GM21619 (cell line): ENCODE measurements at regions not wholly inside any gene's neighbourhood (a gene's known extent, or its start where the extent isn't known, plus 50 kb on each side); places are given as distances from the start of the nearest gene placed in this dataset.
A peak's percentile ranks its signal among the peaks of the same experiment; 100 is the strongest.
"Not testable (repeated sequence)": the region's sequence is repeated elsewhere in the genome, so short reads cannot be mapped to it uniquely, and the experiment has no call there.

Experiments used
- ATAC-seq: cut with Tn5 transposase; IDR thresholded peaks from one replicate; pipeline ENCODE4 v1.9.1; 2021; ENCODE audit not compliant: unreplicated experiment

DNA sequence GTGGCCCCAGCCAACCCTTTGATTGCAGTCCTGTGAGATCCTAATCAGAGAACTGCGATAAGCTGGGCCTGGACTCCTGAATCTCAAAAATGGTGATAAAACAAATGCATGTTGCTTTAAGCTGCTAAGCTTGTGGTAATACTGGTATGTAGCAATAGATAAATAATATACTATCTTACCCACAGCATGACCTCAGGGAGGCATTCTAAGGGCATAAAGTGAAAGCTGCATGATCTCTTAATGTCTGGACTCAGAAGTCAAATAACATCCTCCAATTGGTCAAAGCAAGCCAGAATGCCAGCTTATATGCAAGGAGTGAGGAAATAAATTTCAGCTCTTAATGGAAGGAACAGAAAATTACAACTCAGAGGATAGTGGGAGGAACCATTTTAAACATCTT lies 246.1 kb downstream of the FSIP2 start:
- no peak for ATAC-seq

GRCh38 chr2:185988907-185989306 lies 250.3 kb downstream of the FSIP2 start:
- not testable (repeated sequence) for ATAC-seq

GRCh38 chr2:185990861-185991525 lies 252.4 kb downstream of the FSIP2 start:
- no peak for ATAC-seq

DNA sequence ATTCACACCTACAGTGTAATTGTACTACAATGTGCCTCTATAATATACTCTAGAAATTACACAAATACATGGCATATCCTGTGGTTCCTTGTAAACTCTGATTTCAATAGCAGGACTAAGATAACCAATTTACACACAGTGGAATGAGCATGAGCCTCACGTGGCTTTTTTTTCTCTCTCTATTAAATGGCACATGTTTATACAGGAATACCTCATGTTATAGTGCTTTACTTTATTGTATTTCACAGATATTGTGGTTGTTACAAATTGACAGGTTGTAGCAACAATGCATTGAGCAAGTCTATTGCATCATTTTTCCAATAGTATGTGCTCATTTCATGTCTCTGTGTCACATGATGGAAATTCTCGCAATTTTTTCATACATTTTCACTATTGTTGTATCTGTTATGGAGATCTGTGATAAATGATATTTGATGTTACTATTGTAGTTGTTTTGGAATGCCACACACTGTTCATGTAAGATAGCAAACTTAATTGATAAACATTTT lies 260.0 kb downstream of the FSIP2 start:
- ATAC-seq, result no peak

GRCh38 chr2:186009341-186009740 lies 270.7 kb downstream of the FSIP2 start:
- no peak for ATAC-seq

DNA sequence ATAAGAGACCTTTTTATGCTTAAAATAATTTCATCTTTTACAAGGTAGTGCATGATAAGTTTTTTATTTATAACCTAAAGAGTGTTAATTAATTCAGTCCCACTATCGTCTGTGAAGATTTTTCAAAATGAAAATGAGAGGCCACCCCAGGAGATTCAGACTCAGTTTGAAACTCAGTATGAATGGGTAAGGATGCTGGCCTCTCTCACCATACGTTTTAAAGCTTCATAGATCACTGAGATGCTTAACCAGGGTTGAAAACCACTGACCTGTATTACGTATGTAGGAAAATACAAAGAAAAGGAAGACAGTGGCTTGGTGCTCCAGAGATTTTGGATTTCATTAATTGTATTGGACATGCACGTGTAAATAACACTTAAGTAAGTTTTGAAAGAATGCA lies 278.7 kb downstream of the FSIP2 start:
- peak; percentile 64 for ATAC-seq

DNA sequence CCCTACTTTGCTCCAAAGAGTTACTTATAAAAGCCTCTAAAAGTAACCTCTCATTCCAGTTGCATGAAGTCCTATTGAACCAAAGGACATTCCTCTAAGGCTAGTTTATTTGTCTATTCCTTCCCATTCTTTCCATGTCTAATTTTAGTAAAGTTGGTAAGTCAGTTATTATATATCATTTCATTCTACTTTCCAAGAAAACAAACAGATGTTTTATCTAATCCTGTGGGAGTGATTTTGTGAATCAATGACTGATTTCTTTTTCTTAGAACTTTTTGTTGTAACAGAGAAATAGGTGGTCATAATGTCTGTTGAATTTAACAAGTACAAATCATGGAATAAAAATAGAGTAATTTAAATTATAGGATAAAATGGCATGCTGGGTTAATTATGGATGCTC lies 286.3 kb downstream of the FSIP2 start:
- ATAC-seq, result no peak

GRCh38 chr2:186027922-186028321 lies 289.3 kb downstream of the FSIP2 start:
- no peak for ATAC-seq

GRCh38 chr2:186031229-186031628 lies 292.6 kb downstream of the FSIP2 start:
- no peak for ATAC-seq

DNA sequence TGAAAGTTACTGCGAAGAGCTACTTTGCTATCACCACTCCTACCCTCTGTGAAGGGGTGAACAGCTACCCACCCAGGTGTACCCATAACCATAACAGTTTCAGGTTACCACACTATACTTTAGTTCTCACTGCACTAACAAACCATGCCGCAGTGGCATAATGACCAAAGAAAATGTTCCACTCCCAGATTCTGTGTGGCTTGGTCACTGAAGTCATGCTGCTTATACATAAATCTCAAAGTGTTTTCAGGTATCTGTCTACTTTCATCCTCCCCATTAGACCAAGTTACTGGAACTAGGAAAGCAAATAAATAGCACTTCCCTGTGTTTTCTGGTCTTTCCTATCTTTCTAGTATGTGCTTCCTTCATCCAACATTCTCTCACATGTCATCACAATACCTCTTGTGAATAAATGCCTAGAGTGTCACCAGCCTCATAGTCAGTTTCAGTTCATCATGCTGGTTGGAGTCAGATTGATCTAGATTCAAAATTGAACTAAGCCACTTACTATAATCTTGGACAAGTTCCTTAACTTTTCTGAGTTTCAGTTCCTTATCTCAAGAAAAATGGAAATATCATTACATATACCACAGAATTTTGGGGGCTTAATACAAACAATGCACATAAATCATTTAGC lies 293.6 kb downstream of the FSIP2 start:
- no peak for ATAC-seq

DNA sequence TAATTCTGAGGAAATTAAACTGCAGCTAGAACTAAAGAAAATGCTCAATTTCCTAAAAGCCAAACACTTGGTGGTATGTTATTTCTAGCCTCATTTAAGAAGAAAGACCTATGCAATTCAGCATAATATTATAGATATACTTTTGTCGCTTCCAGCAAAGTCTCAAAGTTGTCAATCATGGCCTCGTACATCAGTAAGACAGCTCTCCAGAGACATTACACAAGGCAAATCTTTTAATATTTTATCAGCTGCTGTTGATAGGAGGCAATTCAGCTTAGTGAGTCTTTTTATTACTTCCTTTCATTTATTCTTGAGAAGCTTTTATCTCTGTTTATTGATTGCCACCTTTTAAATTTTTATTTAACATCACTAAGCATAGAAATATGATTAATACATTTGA lies 294.3 kb downstream of the FSIP2 start:
- ATAC-seq, result no peak

DNA sequence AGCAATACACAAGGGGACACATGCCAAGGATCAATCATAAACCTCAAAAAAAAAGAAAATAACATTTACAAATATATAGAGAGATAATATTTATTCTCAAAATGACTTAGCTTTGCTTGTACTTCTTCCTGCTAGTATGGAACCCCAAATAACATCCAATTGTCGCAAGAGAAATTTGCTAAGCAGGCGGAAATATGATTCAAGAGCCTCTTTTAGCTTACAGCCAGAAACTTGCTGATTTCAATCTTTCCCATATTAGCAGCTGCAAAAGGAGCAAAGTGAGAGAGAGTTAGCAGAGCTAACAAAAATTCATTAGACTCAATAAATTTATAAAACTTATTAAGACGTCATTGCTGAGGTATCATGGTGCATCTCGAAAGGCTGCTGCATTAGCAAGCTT lies 294.9 kb downstream of the FSIP2 start:
- no peak for ATAC-seq

- ATAC-seq, result no peak
These were observed 298.4 kb downstream of the FSIP2 start for GRCh38 chr2:186036862-186037449.

DNA sequence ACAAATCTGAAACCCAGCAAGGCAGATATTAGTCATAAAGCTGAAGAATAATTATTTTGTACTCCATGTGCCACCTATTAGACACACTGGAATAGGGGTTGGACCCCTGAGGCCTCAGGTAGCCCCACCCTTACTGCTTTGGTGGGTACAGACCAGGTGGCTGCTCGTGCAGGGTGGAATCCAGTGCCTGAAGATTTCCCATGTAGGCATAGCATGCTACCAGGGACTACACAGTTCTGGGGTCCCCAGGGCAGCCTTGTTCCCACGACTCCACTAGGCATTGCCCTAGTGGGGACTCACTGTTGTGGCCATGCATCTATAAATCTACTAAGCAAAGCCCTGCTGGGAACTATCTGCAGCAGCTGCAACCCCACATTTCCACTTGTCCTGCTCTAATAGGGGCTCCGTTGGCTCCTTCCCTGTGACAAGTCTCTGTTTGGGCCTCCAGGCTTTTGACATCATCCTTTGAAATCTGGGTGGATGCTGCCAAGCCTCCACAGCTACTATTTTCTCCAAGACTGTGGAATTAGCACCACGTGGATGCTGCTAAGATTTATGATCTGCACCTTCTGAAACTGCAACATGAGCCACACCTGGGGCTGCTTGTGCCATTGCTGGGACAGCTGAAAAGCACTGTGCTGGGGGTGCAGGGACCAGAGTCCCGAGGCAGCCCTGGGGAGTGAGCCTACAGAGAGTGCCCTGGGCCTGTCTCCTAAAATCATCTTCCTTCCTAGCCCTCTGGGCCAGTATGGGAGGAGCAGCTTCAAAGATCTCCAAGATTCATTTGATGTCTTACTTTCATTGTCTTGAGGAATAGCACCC lies 303.8 kb downstream of the FSIP2 start:
- no peak for ATAC-seq

- ATAC-seq, result no peak
These were observed 306.2 kb downstream of the FSIP2 start for GRCh38 chr2:186044761-186045160.

GRCh38 chr2:186052930-186053329 lies 314.3 kb downstream of the FSIP2 start:
- ATAC-seq, result no peak

DNA sequence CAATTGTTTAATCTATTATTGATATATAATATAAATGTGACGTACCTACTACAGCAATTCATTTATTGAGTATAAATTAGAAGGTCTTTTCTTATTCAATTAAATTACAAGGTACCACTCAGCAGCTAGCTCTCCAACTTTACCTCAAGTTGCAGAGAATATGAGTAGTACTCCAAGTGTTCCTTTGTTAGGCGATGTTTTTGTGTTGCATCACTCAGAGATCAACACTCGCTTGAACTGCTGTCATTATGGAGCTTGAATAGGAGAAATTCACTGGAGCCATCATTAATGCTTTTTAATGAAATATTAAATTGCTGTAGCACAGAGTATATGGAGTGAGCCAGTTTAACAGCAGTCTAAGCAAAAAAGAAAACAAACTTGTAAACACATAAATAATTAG lies 320.0 kb downstream of the FSIP2 start:
- no peak for ATAC-seq

DNA sequence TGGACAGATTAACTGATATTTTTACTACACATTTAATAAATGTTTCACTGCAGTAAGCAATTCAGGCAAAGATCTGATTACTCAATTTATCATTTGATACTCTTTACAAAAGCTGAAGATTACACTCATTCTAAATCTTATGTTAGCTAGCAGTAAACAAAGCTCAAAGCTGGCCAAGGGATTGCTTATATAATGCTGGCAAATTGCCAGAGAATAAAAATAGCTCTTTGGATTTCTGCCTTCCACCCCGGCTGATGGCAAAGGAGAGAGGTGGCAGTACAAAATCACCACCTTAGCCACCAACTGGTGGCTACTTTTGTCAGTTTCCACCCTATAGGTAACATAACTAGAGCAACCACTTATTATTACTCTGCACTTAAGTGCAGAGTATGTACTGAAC lies 320.5 kb downstream of the FSIP2 start:
- no peak for ATAC-seq

- ATAC-seq, result no peak
These were observed 322.3 kb downstream of the FSIP2 start for GRCh38 chr2:186060744-186061440.

DNA sequence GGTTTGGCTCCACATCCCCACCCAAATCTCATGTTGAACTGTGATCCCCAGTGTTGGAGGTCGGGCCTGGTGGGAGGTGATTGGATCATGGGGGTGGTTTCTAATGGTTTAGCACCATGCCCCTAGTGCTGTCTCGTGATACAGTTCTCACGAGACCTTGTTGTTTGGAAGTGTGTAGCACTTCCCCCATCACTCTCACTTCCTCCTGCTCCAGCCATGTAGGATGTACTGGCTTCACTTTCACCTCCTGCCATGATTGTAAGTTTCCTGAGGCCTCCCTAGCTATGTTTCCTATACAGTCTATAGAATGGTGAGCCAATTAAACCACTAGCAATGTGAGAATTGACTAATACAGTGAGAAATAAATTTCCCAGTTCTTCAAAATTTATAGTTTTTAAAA lies 325.9 kb downstream of the FSIP2 start:
- ATAC-seq, result no peak

DNA sequence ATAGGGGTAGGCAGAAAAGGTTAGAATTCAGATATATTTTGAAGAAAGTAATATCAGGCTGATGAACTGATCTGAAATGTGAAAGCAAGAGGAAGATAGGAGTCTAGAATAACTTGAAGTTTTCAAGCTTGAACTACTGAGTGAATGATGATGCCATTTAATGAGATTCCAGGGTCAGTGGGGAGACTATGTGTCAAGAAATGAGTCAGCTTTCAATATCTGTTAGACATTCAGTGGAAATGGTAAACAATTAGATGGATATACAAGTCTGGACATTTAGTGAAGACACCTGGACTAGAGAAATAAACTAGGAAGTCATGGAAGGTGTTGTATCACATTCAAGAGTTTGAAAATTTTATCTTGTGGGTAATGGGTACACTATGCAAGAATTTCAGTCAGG lies 326.9 kb downstream of the FSIP2 start:
- ATAC-seq, result no peak
